IMR-90 (cell line): ENCODE measurements at regions not wholly inside any gene's neighbourhood (a gene's known extent, or its start where the extent isn't known, plus 50 kb on each side); places are given as distances from the start of the nearest gene placed in this dataset.

ENCODE experiments used
- ATAC-seq: fragments of 200-7000 bp; cut with Tn5 transposase; 2 replicates; pipeline ENCODE4 v1.9.1; 2020; ENCODE audit warnings: low read depth, mild to moderate bottlenecking, moderate library complexity
- BruUV-seq: library from RNA; stranded (reverse); fragments of 400-500 nt; replicated peaks from 2 replicates; lab custom pipeline; 2021; lab: Mats Ljungman, UMichigan
- CTCF ChIA-PET: fragments of 300-600 bp; formaldehyde crosslinking; extraction: SDS; loops from one replicate; lab custom pipeline; 2021; ENCODE audit warnings: antibody characterized with exemption; lab: Yijun Ruan, JAX
- POLR2A ChIA-PET: fragments of 300-600 bp; sonication (Branson Sonifier 250); formaldehyde crosslinking; loops from one replicate; lab custom pipeline; 2022; ENCODE audit warnings: antibody characterized with exemption; ENCODE audit not compliant: unreplicated experiment; lab: Charles Lee
- DNase-seq: peaks from one replicate; pipeline ENCODE4 v3.0.0; 2013
- H2AFZ ChIP-seq: replicated peaks from 2 replicates; pipeline ENCODE3; 2013; ENCODE audit warnings: low read length, mild to moderate bottlenecking; ENCODE audit not compliant: poor library complexity
- H2AK5ac ChIP-seq: 2 replicates; pipeline ENCODE4 v1.6.1; 2013; ENCODE audit warnings: low read depth, low read length, inconsistent platforms
- H2AK9ac ChIP-seq: replicated peaks from 2 replicates; pipeline ENCODE3; 2013; ENCODE audit warnings: mild to moderate bottlenecking, low read depth, low read length, moderate library complexity; ENCODE audit not compliant: poor library complexity
- H2BK120ac ChIP-seq: 2 replicates; pipeline ENCODE4 v1.6.1; 2013; ENCODE audit warnings: low read depth, low read length, inconsistent platforms
- H2BK15ac ChIP-seq: 3 replicates; pipeline ENCODE4 v1.6.1; 2013; ENCODE audit warnings: low read depth, low read length, inconsistent platforms
- H2BK20ac ChIP-seq: 2 replicates; pipeline ENCODE4 v1.6.1; 2013; ENCODE audit warnings: low read depth, mild to moderate bottlenecking, inconsistent platforms, low read length, moderate library complexity
- H2BK5ac ChIP-seq: 2 replicates; pipeline ENCODE4 v1.6.1; 2013; ENCODE audit warnings: mild to moderate bottlenecking, low read depth, low read length, inconsistent platforms; ENCODE audit not compliant: poor library complexity, severe bottlenecking
- H3K14ac ChIP-seq: replicated peaks from 2 replicates; pipeline ENCODE4 v1.6.1; 2013; ENCODE audit warnings: low read depth, low read length, inconsistent platforms
- H3K18ac ChIP-seq: 2 replicates; pipeline ENCODE4 v1.6.1; 2013; ENCODE audit warnings: low read depth, low read length, control low read depth
- H3K23ac ChIP-seq: 2 replicates; pipeline ENCODE4 v1.6.1; 2013; ENCODE audit warnings: low read depth, low read length, inconsistent platforms
- H3K27ac ChIP-seq: 2 replicates; pipeline ENCODE4 v1.5.1; 2013; ENCODE audit warnings: mild to moderate bottlenecking, control low read depth, low read length; ENCODE audit not compliant: insufficient read depth
- H3K27me3 ChIP-seq: 2 replicates; pipeline ENCODE4 v1.6.1; 2013; ENCODE audit warnings: low read length; ENCODE audit not compliant: control insufficient read depth, insufficient read depth
- H3K36me3 ChIP-seq: 2 replicates; pipeline ENCODE4 v1.6.1; 2013; ENCODE audit warnings: low read length, mixed read lengths; ENCODE audit not compliant: control insufficient read depth, insufficient read depth
- H3K4ac ChIP-seq: 2 replicates; pipeline ENCODE4 v1.6.1; 2013; ENCODE audit warnings: low read depth, low read length, inconsistent platforms
- H3K4me1 ChIP-seq: 2 replicates; pipeline ENCODE4 v1.6.1; 2013; ENCODE audit warnings: low read length, mixed read lengths; ENCODE audit not compliant: control insufficient read depth, insufficient read depth
- H3K4me2 ChIP-seq: 2 replicates; pipeline ENCODE4 v1.6.1; 2013; ENCODE audit warnings: low read depth, mild to moderate bottlenecking, control low read depth, low read length, moderate library complexity
- H3K4me3 ChIP-seq: 2 replicates; pipeline ENCODE4 v1.5.1; 2013; ENCODE audit warnings: low read depth, mild to moderate bottlenecking, control low read depth, low read length, moderate library complexity; ENCODE audit not compliant: insufficient read depth
- H3K56ac ChIP-seq: 2 replicates; pipeline ENCODE4 v1.6.1; 2013; ENCODE audit warnings: low read length, inconsistent platforms; ENCODE audit not compliant: insufficient read depth; ENCODE audit errors: extremely low read depth
- H3K79me1 ChIP-seq, 2 experiments: 2 replicates each; pipeline ENCODE4 v1.6.1; 2013; ENCODE audit warnings: low read length in 2 of 2, inconsistent platforms in 1 of 2, low read depth in 1 of 2
- H3K9ac ChIP-seq: 2 replicates; pipeline ENCODE4 v1.6.1; 2013; ENCODE audit warnings: low read depth, low read length, control low read depth
- H3K9me1 ChIP-seq: 2 replicates; pipeline ENCODE4 v1.6.1; 2013; ENCODE audit warnings: low read length, inconsistent platforms; ENCODE audit not compliant: insufficient read depth
- H3K9me3 ChIP-seq: 2 replicates; pipeline ENCODE4 v1.6.1; 2013; ENCODE audit warnings: low read length; ENCODE audit not compliant: control insufficient read depth, insufficient read depth
- H4K20me1 ChIP-seq: 2 replicates; pipeline ENCODE4 v1.6.1; 2013; ENCODE audit warnings: low read length, inconsistent platforms; ENCODE audit not compliant: insufficient read depth
- H4K5ac ChIP-seq: 2 replicates; pipeline ENCODE4 v1.6.1; 2013; ENCODE audit warnings: mild to moderate bottlenecking, low read depth, low read length, control low read depth
- H4K8ac ChIP-seq, 2 experiments: 2 replicates each; pipeline ENCODE4 v1.6.1; 2013; ENCODE audit warnings: low read depth in 2 of 2, low read length in 2 of 2, control low read depth in 1 of 2, inconsistent platforms in 1 of 2
- H4K91ac ChIP-seq: 2 replicates; pipeline ENCODE4 v1.6.1; 2013; ENCODE audit warnings: low read depth, low read length, inconsistent platforms; ENCODE audit not compliant: insufficient read depth
- BHLHE40 ChIP-seq: fragments of 150-350 bp; IDR thresholded peaks from 2 replicates; pipeline ENCODE4 v1.6.1; 2016; ENCODE audit warnings: mild to moderate bottlenecking, low read depth, low read length
- CEBPB ChIP-seq: IDR thresholded peaks from 2 replicates; pipeline ENCODE4 v1.6.1; 2012; ENCODE audit warnings: low read depth, low read length, improper control_type of control experiment
- CHD1 ChIP-seq: IDR thresholded peaks from 2 replicates; pipeline ENCODE4 v1.6.1; 2012; ENCODE audit warnings: low read depth, low read length, improper control_type of control experiment
- FOS ChIP-seq: fragments of 150-350 bp; IDR thresholded peaks from 2 replicates; pipeline ENCODE4 v1.6.1; 2016; ENCODE audit warnings: low read depth, low read length
- MAFK ChIP-seq: IDR thresholded peaks from 2 replicates; pipeline ENCODE4 v1.6.1; 2012; ENCODE audit warnings: low read depth, low read length, improper control_type of control experiment
- MAZ ChIP-seq: IDR thresholded peaks from 2 replicates; pipeline ENCODE4 v1.6.1; 2012; ENCODE audit warnings: low read depth, mild to moderate bottlenecking, low read length, improper control_type of control experiment, moderate library complexity, borderline replicate concordance
- MXI1 ChIP-seq: IDR thresholded peaks from 2 replicates; pipeline ENCODE4 v1.6.1; 2012; ENCODE audit warnings: low read depth, mild to moderate bottlenecking, low read length, moderate library complexity, borderline replicate concordance
- NFE2L2 ChIP-seq: fragments of 150-350 bp; IDR thresholded peaks from 2 replicates; pipeline ENCODE4 v1.6.1; 2016; ENCODE audit warnings: low read depth, mild to moderate bottlenecking, low read length
- POLR2A ChIP-seq: IDR thresholded peaks from 2 replicates; pipeline ENCODE4 v1.6.1; 2012; ENCODE audit warnings: mild to moderate bottlenecking, low read depth, low read length
- RAD21 ChIP-seq: IDR thresholded peaks from 2 replicates; pipeline ENCODE4 v1.6.1; 2012; ENCODE audit warnings: low read length, improper control_type of control experiment
- RCOR1 ChIP-seq: IDR thresholded peaks from 2 replicates; pipeline ENCODE4 v1.6.1; 2012; ENCODE audit warnings: mild to moderate bottlenecking, low read length, improper control_type of control experiment; ENCODE audit not compliant: insufficient replicate concordance
- RFX5 ChIP-seq: IDR thresholded peaks from 2 replicates; pipeline ENCODE4 v1.8.0; 2012; ENCODE audit warnings: low read depth, mild to moderate bottlenecking, low read length, moderate library complexity
- SMC3 ChIP-seq: fragments of 150-350 bp; IDR thresholded peaks from 2 replicates; pipeline ENCODE4 v1.6.1; 2016; ENCODE audit warnings: low read depth, mild to moderate bottlenecking, antibody characterized with exemption, low read length, moderate library complexity
- WGBS, 2 experiments: methylation state at CpG; one replicate each; pipeline versions ENCODE4 v1.1.5 to v1.1.7; 2013; ENCODE audit warnings: missing lambda C conversion rate in 2 of 2; ENCODE audit not compliant: insufficient read length in 1 of 2; ENCODE audit errors: extremely low coverage in 2 of 2; 5-methylcytosine and 5-hydroxymethylcytosine counted together
- dilution Hi-C: fragments of 300-500 bp; cut with HindIII; formaldehyde crosslinking; loops from one replicate; pipeline ENCODE4 v1.14.3; 2018; ENCODE audit warnings: low sequenced_read_pairs; ENCODE audit not compliant: unreplicated experiment
- in situ Hi-C: fragments of 300-500 bp; cut with MboI; formaldehyde crosslinking; loops from 3 replicates; pipeline ENCODE4 v1.14.3; 2019; ENCODE audit warnings: low sequenced_read_pairs, inconsistent platforms, mixed read lengths
- intact Hi-C: fragments of 100-400 bp; cut with micrococcal nuclease; formaldehyde crosslinking; loops from 2 replicates; pipeline ENCODE4 v1.10.0; 2022
- TF ChIP-seq, protein P1 (sequence below): conservative IDR thresholded peaks from 2 replicates; pipeline ENCODE4 v1.5.1; 2012; ENCODE audit warnings: mild to moderate bottlenecking, low read depth, low read length, improper control_type of control experiment
- TF ChIP-seq, protein P2 (sequence below): fragments of 150-350 bp; IDR thresholded peaks from 2 replicates; pipeline ENCODE4 v1.6.1; 2016; ENCODE audit warnings: low read depth, mild to moderate bottlenecking, low read length, moderate library complexity, borderline replicate concordance
- TF ChIP-seq, protein P3 (sequence below): fragments of 150-350 bp; IDR thresholded peaks from 2 replicates; pipeline ENCODE4 v1.6.1; 2017; ENCODE audit warnings: mild to moderate bottlenecking, antibody characterized with exemption, low read length, low read depth

DNA sequence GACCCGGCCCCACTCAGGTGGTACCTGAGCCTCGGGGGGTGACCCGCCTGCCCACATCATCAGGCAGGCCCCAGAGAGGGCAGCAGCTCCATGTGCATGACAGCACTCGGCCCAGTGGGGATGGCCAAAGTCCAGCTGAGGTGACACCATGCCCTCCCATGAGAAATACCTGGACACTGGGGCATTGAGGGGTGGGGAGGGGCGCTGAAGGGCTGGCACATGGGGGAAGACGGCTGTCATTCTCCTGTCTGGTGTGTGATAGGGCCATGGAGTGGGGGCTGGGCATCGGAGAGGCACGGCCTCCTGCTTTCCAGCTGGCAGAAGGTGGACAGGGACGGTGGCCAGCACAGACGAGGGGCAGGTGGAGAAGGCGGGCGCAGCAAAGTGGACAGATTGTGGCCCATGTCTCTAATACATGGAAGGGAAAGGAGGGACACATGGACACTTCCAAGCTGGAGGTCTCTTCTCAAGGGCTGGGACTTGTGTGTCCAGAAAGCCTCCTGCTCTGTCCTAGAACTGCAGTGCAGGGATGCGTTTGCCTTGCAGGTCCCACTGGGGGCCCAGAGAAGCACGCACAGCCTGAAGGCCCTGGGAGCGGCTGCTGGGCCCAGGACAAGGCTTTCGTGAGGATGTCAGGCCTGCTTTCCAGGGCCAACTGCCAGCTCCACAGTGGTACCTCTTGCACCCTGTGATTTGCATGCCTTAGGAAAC is 302.2 kb downstream of the NDUFA10 start:
- Histone ChIP-seq H3K9ac (no peak overlapping the region), H2AK5ac (no peak overlapping the region), H3K9me3 (peaks cover 61% of the 10 kb centered on the region), H2BK15ac (no peak overlapping the region), H3K4me1 (no peaks in the 10 kb centered on the region), H3K4me2 (no peak overlapping the region), H4K8ac (no peak overlapping the region), H4K20me1 (no peaks in the 10 kb centered on the region), H3K56ac (no peak overlapping the region), H2AK9ac (no peak overlapping the region), H3K27me3 (no peaks in the 10 kb centered on the region), H3K36me3 (no peaks in the 10 kb centered on the region), H3K14ac (no peak overlapping the region), H3K18ac (no peak overlapping the region), H3K4me3 (no peak overlapping the region), H3K79me1 (no peaks in the 10 kb centered on the region), H3K27ac (no peak overlapping the region), H3K9me1 (no peaks in the 10 kb centered on the region), H2BK120ac (no peak overlapping the region), H2AFZ (no peak overlapping the region), H2BK20ac (no peak overlapping the region), H2BK5ac (no peak overlapping the region), H3K23ac (no peak overlapping the region), H4K91ac (no peak overlapping the region), H3K4ac (no peak overlapping the region), H4K5ac (no peak overlapping the region)
- ATAC-seq (no peak), DNase-seq (no peak)
- BruUV-seq = no TSS peak
- TF ChIP-seq RCOR1 = no peak
- TF ChIP-seq NFE2L2 = no peak
- TF ChIP-seq RAD21 = no peak
- TF ChIP-seq MXI1 = no peak
- TF ChIP-seq, protein P1, sequence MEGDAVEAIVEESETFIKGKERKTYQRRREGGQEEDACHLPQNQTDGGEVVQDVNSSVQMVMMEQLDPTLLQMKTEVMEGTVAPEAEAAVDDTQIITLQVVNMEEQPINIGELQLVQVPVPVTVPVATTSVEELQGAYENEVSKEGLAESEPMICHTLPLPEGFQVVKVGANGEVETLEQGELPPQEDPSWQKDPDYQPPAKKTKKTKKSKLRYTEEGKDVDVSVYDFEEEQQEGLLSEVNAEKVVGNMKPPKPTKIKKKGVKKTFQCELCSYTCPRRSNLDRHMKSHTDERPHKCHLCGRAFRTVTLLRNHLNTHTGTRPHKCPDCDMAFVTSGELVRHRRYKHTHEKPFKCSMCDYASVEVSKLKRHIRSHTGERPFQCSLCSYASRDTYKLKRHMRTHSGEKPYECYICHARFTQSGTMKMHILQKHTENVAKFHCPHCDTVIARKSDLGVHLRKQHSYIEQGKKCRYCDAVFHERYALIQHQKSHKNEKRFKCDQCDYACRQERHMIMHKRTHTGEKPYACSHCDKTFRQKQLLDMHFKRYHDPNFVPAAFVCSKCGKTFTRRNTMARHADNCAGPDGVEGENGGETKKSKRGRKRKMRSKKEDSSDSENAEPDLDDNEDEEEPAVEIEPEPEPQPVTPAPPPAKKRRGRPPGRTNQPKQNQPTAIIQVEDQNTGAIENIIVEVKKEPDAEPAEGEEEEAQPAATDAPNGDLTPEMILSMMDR = no peak
- TF ChIP-seq CHD1 = no peak
- TF ChIP-seq, protein P2, sequence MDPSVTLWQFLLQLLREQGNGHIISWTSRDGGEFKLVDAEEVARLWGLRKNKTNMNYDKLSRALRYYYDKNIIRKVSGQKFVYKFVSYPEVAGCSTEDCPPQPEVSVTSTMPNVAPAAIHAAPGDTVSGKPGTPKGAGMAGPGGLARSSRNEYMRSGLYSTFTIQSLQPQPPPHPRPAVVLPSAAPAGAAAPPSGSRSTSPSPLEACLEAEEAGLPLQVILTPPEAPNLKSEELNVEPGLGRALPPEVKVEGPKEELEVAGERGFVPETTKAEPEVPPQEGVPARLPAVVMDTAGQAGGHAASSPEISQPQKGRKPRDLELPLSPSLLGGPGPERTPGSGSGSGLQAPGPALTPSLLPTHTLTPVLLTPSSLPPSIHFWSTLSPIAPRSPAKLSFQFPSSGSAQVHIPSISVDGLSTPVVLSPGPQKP = no peak
- no peak for TF ChIP-seq MAZ
- TF ChIP-seq, protein P3, sequence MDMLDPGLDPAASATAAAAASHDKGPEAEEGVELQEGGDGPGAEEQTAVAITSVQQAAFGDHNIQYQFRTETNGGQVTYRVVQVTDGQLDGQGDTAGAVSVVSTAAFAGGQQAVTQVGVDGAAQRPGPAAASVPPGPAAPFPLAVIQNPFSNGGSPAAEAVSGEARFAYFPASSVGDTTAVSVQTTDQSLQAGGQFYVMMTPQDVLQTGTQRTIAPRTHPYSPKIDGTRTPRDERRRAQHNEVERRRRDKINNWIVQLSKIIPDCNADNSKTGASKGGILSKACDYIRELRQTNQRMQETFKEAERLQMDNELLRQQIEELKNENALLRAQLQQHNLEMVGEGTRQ = no peak
- TF ChIP-seq RFX5 = no peak
- no peak for TF ChIP-seq FOS
- no peak for TF ChIP-seq MAFK
- TF ChIP-seq POLR2A = no peak
- TF ChIP-seq SMC3 = no peak
- no peak for TF ChIP-seq CEBPB
- no peak for TF ChIP-seq BHLHE40
- dilution Hi-C loops = no loop called here
- ChIA-PET CTCF (no interaction called here), POLR2A (no interaction called here)
- intact Hi-C loops = no loop called here
- 72% methylated on average over 5 of the region's 16 CpGs; no CpG with 5 or more reads in 1 of the 2 experiments for WGBS, 2 experiments
- in situ Hi-C loops = no loop called here
